Smooth muscle cell (in vitro differentiated cells): ENCODE measurements at regions not wholly inside any gene's neighbourhood (a gene's known extent, or its start where the extent isn't known, plus 50 kb on each side); places are given as distances from the start of the nearest gene placed in this dataset.

Experiments
- DNase-seq: peaks from one replicate; lab custom pipeline; 2025; ENCODE audit not compliant: unreplicated experiment; lab: John Stamatoyannopoulos, UW
- H2AFZ ChIP-seq: fragments of 200-600 bp; sonication (generic); 2 replicates; pipeline ENCODE4 v1.6.0; 2016; ENCODE audit warnings: antibody characterized with exemption, low read depth, mild to moderate bottlenecking
- H3F3A ChIP-seq: fragments of 200-600 bp; sonication (generic); 2 replicates; pipeline ENCODE4 v1.6.0; 2017; ENCODE audit warnings: antibody characterized with exemption, low read depth
- H3K27ac ChIP-seq: fragments of 200-600 bp; sonication (generic); 2 replicates; pipeline ENCODE4 v1.5.1; 2016; ENCODE audit warnings: low read depth, mild to moderate bottlenecking
- H3K27me3 ChIP-seq: fragments of 200-600 bp; sonication (generic); 2 replicates; pipeline ENCODE4 v1.6.1; 2016; ENCODE audit warnings: low read depth, mild to moderate bottlenecking
- H3K36me3 ChIP-seq: fragments of 200-600 bp; sonication (generic); 2 replicates; pipeline ENCODE4 v1.5.1; 2016; ENCODE audit warnings: low read depth
- H3K4me1 ChIP-seq: fragments of 200-600 bp; sonication (generic); 2 replicates; pipeline ENCODE4 v1.5.1; 2016; ENCODE audit warnings: low read depth
- H3K4me2 ChIP-seq: fragments of 200-600 bp; sonication (generic); 2 replicates; pipeline ENCODE4 v1.6.0; 2016; ENCODE audit warnings: mild to moderate bottlenecking
- H3K4me3 ChIP-seq: fragments of 200-600 bp; sonication (generic); 2 replicates; pipeline ENCODE4 v1.5.1; 2016; ENCODE audit warnings: mild to moderate bottlenecking
- H3K79me2 ChIP-seq: fragments of 200-600 bp; sonication (generic); 2 replicates; pipeline ENCODE4 v1.6.0; 2016; ENCODE audit warnings: low read depth, mild to moderate bottlenecking
- H3K9ac ChIP-seq: fragments of 200-600 bp; sonication (generic); 2 replicates; pipeline ENCODE4 v1.6.0; 2016; ENCODE audit warnings: low read depth
- H3K9me3 ChIP-seq: fragments of 200-600 bp; sonication (generic); replicated peaks from 2 replicates; pipeline ENCODE4 v1.5.1; 2016; ENCODE audit warnings: low read depth
- H4K20me1 ChIP-seq: fragments of 200-600 bp; sonication (generic); 2 replicates; pipeline ENCODE4 v1.6.0; 2016; ENCODE audit warnings: low read depth
- CTCF ChIP-seq: fragments of 200-600 bp; sonication (generic); IDR thresholded peaks from 2 replicates; pipeline ENCODE4 v1.5.1; 2017; ENCODE audit warnings: borderline replicate concordance, mild to moderate bottlenecking, antibody characterized with exemption; ENCODE audit not compliant: insufficient read depth, poor library complexity, severe bottlenecking
- WGBS: methylation state at CpG from one replicate; pipeline ENCODE4 v1.1.7; 2016; ENCODE audit warnings: low lambda C conversion rate; 5-methylcytosine and 5-hydroxymethylcytosine counted together

- Histone ChIP-seq H3K4me1 (no peaks in the 10 kb centered on the region), H3K36me3 (no peaks in the 10 kb centered on the region), H3K9me3 (no peaks in the 10 kb centered on the region), H3F3A (no peaks in the 10 kb centered on the region), H3K4me2 (no peak overlapping the region), H3K9ac (no peak overlapping the region), H2AFZ (no peak overlapping the region), H3K4me3 (no peak overlapping the region), H4K20me1 (no peaks in the 10 kb centered on the region), H3K27me3 (no peaks in the 10 kb centered on the region), H3K27ac (no peak overlapping the region), H3K79me2 (no peaks in the 10 kb centered on the region)
- TF ChIP-seq CTCF: no peak
- WGBS: 79% methylated on average over 3 of the region's 3 CpGs
- no peak for DNase-seq
Observed at GRCh38 chr3:120838441-120839091, 69.4 kb upstream of the STXBP5L start.

- no peaks in the 10 kb centered on the region for H4K20me1 ChIP-seq
- no peaks in the 10 kb centered on the region for H3K36me3 ChIP-seq
- no peak overlapping the region for H3K9ac ChIP-seq
- WGBS: 68% methylated on average over 4 of the region's 4 CpGs
- TF ChIP-seq CTCF: no peak
- no peak overlapping the region for H3K4me3 ChIP-seq
- no peak overlapping the region for H2AFZ ChIP-seq
- no peaks in the 10 kb centered on the region for H3K79me2 ChIP-seq
- no peak overlapping the region for H3K4me2 ChIP-seq
- H3F3A ChIP-seq: no peaks in the 10 kb centered on the region
- H3K4me1 ChIP-seq: no peaks in the 10 kb centered on the region
- no peak for DNase-seq
- no peaks in the 10 kb centered on the region for H3K9me3 ChIP-seq
- H3K27ac ChIP-seq: no peak overlapping the region
- H3K27me3 ChIP-seq: no peaks in the 10 kb centered on the region
Observed at GRCh38 chr3:120839120-120839519, 68.9 kb upstream of the STXBP5L start.

- Histone ChIP-seq H3F3A (no peaks in the 10 kb centered on the region), H3K9me3 (no peaks in the 10 kb centered on the region), H3K27ac (no peak overlapping the region), H3K27me3 (no peaks in the 10 kb centered on the region), H3K36me3 (no peaks in the 10 kb centered on the region), H3K4me1 (no peaks in the 10 kb centered on the region), H3K4me2 (no peak overlapping the region), H3K79me2 (no peaks in the 10 kb centered on the region), H2AFZ (no peak overlapping the region), H3K9ac (no peak overlapping the region), H3K4me3 (no peak overlapping the region), H4K20me1 (no peaks in the 10 kb centered on the region)
- no peak for TF ChIP-seq CTCF
- WGBS: 97% methylated on average over 1 of the region's 1 CpG
- DNase-seq: no peak
Observed at GRCh38 chr3:120841264-120841663, 66.7 kb upstream of the STXBP5L start.

GRCh38 chr3:120846073-120846472, 61.9 kb upstream of the STXBP5L start:
- no peak overlapping the region for H3K4me3 ChIP-seq
- no peaks in the 10 kb centered on the region for H3K79me2 ChIP-seq
- no peak overlapping the region for H3K9ac ChIP-seq
- TF ChIP-seq CTCF: no peak
- H3F3A ChIP-seq: no peaks in the 10 kb centered on the region
- no peaks in the 10 kb centered on the region for H3K9me3 ChIP-seq
- no peaks in the 10 kb centered on the region for H4K20me1 ChIP-seq
- no peak overlapping the region for H2AFZ ChIP-seq
- no peak overlapping the region for H3K27ac ChIP-seq
- peaks cover 5% of the 10 kb centered on the region for H3K4me1 ChIP-seq
- WGBS: 45% methylated on average over 2 of the region's 2 CpGs
- H3K36me3 ChIP-seq: no peaks in the 10 kb centered on the region
- H3K4me2 ChIP-seq: no peak overlapping the region
- no peak for DNase-seq
- H3K27me3 ChIP-seq: no peaks in the 10 kb centered on the region
